ENCODE measurements at regions not wholly inside any gene's neighbourhood (a gene's known extent, or its start where the extent isn't known, plus 50 kb on each side); places are given as distances from the start of the nearest gene placed in this dataset.

DNA sequence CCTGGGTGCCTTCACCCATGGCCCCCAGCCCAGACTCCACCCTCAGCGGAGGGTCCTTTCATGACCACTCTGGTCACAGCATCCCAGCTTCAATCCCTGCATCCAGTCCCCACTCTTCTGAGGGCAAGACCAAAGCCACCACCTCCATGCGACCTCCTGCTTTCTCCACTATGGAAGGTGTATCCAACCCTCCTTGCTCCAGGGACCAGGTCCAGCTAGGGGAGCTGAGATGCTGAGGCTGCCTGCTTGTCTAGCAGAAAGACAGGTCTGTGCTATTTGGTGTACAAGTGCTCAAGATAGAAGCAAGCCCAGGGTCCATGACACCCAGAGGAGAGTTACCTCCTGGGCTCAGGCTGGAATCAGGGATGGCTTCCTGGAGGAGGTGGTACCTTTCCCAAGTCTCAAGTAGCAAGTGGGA is 73.8 kb upstream of the RAB6C start (continued):
- no peak for TF ChIP-seq RXRA (IDR thresholded peaks at IDR 0.05)

DNA sequence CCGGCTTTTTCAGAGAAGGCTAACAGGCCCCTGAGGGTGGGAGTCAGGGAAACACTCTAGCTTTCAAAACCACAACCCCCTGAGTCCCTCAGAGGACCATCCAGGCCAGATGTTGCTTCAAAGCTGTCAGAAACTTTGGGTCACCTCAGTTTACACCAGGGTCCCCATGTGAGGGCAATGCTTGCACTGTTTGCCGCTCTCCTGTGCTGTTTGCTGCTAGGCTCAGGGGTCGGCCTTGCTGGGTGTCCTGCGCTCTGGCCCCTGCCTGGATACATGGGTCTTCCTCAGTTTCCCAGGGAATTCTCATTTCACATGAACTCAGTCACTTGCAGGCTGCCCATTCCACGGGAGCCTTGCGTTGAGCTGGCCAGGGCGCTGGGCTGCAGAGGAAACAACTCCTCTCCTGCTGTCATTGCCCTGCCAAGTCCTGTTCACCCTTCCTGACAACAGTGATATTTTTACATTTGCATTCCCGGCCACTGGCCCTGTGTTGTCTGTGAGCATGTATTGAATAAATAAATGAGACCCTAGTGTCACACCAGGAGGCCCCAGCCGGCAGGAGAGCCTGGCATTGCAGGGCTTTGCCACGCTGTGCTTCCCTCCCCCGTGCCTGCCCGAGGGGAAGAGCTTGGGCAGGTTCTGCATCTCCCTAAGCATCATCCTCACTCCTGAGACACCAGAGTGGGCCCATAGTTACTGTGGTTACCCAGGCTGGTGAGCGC is 73.2 kb upstream of the RAB6C start:
- no peaks in the 10 kb centered on the region for H3K9me3 ChIP-seq (ENCODE audit: control insufficient read depth in 4 of 4, low read length in 3 of 4)
- H3K27ac ChIP-seq (ENCODE audit: low read depth in 1 of 2, low read length in 2 of 2): no peak overlapping the region
- H3K36me3 ChIP-seq (ENCODE audit: control insufficient read depth in 4 of 4, insufficient read depth in 3 of 4, low read depth in 1 of 4, low read length in 3 of 4): no peaks in the 10 kb centered on the region
- no peak overlapping the region for H3K4me3 ChIP-seq (ENCODE audit: low read depth in 1 of 3, low read length in 3 of 3)
- TF ChIP-seq, protein P1, sequence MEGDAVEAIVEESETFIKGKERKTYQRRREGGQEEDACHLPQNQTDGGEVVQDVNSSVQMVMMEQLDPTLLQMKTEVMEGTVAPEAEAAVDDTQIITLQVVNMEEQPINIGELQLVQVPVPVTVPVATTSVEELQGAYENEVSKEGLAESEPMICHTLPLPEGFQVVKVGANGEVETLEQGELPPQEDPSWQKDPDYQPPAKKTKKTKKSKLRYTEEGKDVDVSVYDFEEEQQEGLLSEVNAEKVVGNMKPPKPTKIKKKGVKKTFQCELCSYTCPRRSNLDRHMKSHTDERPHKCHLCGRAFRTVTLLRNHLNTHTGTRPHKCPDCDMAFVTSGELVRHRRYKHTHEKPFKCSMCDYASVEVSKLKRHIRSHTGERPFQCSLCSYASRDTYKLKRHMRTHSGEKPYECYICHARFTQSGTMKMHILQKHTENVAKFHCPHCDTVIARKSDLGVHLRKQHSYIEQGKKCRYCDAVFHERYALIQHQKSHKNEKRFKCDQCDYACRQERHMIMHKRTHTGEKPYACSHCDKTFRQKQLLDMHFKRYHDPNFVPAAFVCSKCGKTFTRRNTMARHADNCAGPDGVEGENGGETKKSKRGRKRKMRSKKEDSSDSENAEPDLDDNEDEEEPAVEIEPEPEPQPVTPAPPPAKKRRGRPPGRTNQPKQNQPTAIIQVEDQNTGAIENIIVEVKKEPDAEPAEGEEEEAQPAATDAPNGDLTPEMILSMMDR (IDR thresholded peaks at IDR 0.05; ENCODE audit: low read depth, low read length, missing input control): no peak
- no peak for TF ChIP-seq RAD21 (IDR thresholded peaks at IDR 0.05)
- no peak for TF ChIP-seq HNF4G (IDR thresholded peaks at IDR 0.05)
- TF ChIP-seq, protein P2, sequence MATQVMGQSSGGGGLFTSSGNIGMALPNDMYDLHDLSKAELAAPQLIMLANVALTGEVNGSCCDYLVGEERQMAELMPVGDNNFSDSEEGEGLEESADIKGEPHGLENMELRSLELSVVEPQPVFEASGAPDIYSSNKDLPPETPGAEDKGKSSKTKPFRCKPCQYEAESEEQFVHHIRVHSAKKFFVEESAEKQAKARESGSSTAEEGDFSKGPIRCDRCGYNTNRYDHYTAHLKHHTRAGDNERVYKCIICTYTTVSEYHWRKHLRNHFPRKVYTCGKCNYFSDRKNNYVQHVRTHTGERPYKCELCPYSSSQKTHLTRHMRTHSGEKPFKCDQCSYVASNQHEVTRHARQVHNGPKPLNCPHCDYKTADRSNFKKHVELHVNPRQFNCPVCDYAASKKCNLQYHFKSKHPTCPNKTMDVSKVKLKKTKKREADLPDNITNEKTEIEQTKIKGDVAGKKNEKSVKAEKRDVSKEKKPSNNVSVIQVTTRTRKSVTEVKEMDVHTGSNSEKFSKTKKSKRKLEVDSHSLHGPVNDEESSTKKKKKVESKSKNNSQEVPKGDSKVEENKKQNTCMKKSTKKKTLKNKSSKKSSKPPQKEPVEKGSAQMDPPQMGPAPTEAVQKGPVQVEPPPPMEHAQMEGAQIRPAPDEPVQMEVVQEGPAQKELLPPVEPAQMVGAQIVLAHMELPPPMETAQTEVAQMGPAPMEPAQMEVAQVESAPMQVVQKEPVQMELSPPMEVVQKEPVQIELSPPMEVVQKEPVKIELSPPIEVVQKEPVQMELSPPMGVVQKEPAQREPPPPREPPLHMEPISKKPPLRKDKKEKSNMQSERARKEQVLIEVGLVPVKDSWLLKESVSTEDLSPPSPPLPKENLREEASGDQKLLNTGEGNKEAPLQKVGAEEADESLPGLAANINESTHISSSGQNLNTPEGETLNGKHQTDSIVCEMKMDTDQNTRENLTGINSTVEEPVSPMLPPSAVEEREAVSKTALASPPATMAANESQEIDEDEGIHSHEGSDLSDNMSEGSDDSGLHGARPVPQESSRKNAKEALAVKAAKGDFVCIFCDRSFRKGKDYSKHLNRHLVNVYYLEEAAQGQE (IDR thresholded peaks at IDR 0.05): no peak
- no peaks in the 10 kb centered on the region for H3K27me3 ChIP-seq (ENCODE audit: control insufficient read depth in 4 of 4, insufficient read depth in 4 of 4, low read length in 3 of 4)
- H3K9ac ChIP-seq (ENCODE audit: low read depth in 1 of 2, low read length in 2 of 2): no peak overlapping the region
- WGBS: 80% methylated on average over 13 of the region's 13 CpGs
- H3K4me1 ChIP-seq (ENCODE audit: control insufficient read depth in 4 of 4, insufficient read depth in 4 of 4, low read length in 3 of 4): no peaks in the 10 kb centered on the region
- DNase-seq (ENCODE audit: low spot score): no peak

DNA sequence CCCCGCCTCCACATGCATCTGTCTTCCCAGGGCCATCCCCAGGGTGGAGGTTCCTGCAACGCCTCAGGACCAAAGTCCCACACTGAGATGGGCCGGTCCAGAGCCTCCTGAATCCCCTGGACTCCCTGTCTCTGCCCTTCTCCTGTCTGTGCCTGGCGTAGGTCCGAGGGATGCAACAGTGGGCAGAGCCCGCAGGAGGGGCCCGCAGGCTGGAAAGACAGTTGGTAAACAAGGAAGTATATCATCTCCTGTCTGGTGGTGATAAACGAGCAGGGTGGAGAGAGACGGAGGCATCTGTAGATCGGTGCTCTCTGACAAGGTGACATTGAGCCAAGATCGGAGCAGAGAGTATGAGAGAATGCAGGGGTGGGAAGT is 72.6 kb upstream of the RAB6C start:
- WGBS: 59% methylated on average over 11 of the region's 11 CpGs
- no peak for DNase-seq (ENCODE audit: low spot score)
- no peaks in the 10 kb centered on the region for H3K36me3 ChIP-seq (ENCODE audit: control insufficient read depth in 4 of 4, insufficient read depth in 3 of 4, low read depth in 1 of 4, low read length in 3 of 4)
- TF ChIP-seq, protein P1 (IDR thresholded peaks at IDR 0.05; ENCODE audit: low read depth, low read length, missing input control): no peak
- TF ChIP-seq TAF1 (conservative IDR thresholded peaks at IDR 0.05) (no peak), FOXA1 (IDR thresholded peaks at IDR 0.05) (no peak), JUND (IDR thresholded peaks at IDR 0.05) (no peak), GABPA (IDR thresholded peaks at IDR 0.05 in 1 of 2, conservative IDR thresholded peaks at IDR 0.05 in 1 of 2) (no peak), NR2F2 (IDR thresholded peaks at IDR 0.05) (no peak), FOXA2 (IDR thresholded peaks at IDR 0.05) (no peak), SP1 (IDR thresholded peaks at IDR 0.05) (no peak), EGR1 (IDR thresholded peaks at IDR 0.05; ENCODE audit: low read depth in 2 of 2) (no peak), HNF4G (IDR thresholded peaks at IDR 0.05) (no peak)
- TF ChIP-seq, protein P3, sequence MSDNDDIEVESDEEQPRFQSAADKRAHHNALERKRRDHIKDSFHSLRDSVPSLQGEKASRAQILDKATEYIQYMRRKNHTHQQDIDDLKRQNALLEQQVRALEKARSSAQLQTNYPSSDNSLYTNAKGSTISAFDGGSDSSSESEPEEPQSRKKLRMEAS (IDR thresholded peaks at IDR 0.05): no peak
- TF ChIP-seq, protein P4, sequence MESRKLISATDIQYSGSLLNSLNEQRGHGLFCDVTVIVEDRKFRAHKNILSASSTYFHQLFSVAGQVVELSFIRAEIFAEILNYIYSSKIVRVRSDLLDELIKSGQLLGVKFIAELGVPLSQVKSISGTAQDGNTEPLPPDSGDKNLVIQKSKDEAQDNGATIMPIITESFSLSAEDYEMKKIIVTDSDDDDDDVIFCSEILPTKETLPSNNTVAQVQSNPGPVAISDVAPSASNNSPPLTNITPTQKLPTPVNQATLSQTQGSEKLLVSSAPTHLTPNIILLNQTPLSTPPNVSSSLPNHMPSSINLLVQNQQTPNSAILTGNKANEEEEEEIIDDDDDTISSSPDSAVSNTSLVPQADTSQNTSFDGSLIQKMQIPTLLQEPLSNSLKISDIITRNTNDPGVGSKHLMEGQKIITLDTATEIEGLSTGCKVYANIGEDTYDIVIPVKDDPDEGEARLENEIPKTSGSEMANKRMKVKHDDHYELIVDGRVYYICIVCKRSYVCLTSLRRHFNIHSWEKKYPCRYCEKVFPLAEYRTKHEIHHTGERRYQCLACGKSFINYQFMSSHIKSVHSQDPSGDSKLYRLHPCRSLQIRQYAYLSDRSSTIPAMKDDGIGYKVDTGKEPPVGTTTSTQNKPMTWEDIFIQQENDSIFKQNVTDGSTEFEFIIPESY (IDR thresholded peaks at IDR 0.05): no peak
- TF ChIP-seq, protein P5, sequence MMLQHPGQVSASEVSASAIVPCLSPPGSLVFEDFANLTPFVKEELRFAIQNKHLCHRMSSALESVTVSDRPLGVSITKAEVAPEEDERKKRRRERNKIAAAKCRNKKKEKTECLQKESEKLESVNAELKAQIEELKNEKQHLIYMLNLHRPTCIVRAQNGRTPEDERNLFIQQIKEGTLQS (IDR thresholded peaks at IDR 0.05): no peak
- TF ChIP-seq, protein P2 (IDR thresholded peaks at IDR 0.05): no peak

More for the DNA sequence above, 72.6 kb upstream of the RAB6C start:
- Histone ChIP-seq H3K9ac (ENCODE audit: low read depth in 1 of 2, low read length in 2 of 2) (no peak overlapping the region), H3K4me1 (ENCODE audit: control insufficient read depth in 4 of 4, insufficient read depth in 4 of 4, low read length in 3 of 4) (no peaks in the 10 kb centered on the region), H3K27me3 (ENCODE audit: control insufficient read depth in 4 of 4, insufficient read depth in 4 of 4, low read length in 3 of 4) (no peaks in the 10 kb centered on the region), H3K9me3 (ENCODE audit: control insufficient read depth in 4 of 4, low read length in 3 of 4) (no peaks in the 10 kb centered on the region), H3K27ac (ENCODE audit: low read depth in 1 of 2, low read length in 2 of 2) (no peak overlapping the region), H3K4me3 (ENCODE audit: low read depth in 1 of 3, low read length in 3 of 3) (no peak overlapping the region)

All from liver (tissue), 8 donors.